ENCODE measurements at regions not wholly inside any gene's neighbourhood (a gene's known extent, or its start where the extent isn't known, plus 50 kb on each side); places are given as distances from the start of the nearest gene placed in this dataset.

DNA sequence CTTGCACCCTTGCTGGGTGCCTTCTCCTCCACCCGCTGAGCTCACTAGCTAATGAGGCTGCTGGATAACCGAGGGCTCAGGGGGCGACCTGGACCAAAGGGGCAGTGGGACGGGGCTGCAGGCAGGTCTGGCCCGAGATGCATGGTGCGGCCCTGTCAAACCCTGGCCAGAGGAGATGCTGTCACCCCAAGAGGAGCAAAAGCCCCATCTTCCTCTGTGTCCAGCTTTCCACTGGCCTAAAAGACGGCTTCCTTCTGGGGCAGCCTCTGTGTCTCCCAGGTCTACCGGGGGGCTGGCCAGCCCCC lies 261.8 kb downstream of the TBC1D4 start:
- TF ChIP-seq, protein P1, sequence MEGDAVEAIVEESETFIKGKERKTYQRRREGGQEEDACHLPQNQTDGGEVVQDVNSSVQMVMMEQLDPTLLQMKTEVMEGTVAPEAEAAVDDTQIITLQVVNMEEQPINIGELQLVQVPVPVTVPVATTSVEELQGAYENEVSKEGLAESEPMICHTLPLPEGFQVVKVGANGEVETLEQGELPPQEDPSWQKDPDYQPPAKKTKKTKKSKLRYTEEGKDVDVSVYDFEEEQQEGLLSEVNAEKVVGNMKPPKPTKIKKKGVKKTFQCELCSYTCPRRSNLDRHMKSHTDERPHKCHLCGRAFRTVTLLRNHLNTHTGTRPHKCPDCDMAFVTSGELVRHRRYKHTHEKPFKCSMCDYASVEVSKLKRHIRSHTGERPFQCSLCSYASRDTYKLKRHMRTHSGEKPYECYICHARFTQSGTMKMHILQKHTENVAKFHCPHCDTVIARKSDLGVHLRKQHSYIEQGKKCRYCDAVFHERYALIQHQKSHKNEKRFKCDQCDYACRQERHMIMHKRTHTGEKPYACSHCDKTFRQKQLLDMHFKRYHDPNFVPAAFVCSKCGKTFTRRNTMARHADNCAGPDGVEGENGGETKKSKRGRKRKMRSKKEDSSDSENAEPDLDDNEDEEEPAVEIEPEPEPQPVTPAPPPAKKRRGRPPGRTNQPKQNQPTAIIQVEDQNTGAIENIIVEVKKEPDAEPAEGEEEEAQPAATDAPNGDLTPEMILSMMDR (IDR thresholded peaks at IDR 0.05), result no peak
- no peak for TF ChIP-seq POLR2A (IDR thresholded peaks at IDR 0.05)
